A673 (cell line): ENCODE measurements at regions not wholly inside any gene's neighbourhood (a gene's known extent, or its start where the extent isn't known, plus 50 kb on each side); places are given as distances from the start of the nearest gene placed in this dataset.

ENCODE experiments used
- CTCF ChIP-seq: fragments of 300-800, 200-600 bp; sonication (generic); conservative IDR thresholded peaks from 2 replicates; pipeline ENCODE4 v1.5.1; 2017; ENCODE audit warnings: low read depth, mild to moderate bottlenecking, antibody characterized with exemption, low read length, moderate library complexity, mixed read lengths
- EZH2 ChIP-seq: fragments of 200-600 bp; sonication (generic); IDR thresholded peaks from 2 replicates; pipeline ENCODE4 v1.6.1; 2017; ENCODE audit warnings: borderline replicate concordance, low read depth, mild to moderate bottlenecking, mixed read lengths, antibody characterized with exemption, low read length; ENCODE audit not compliant: poor library complexity, severe bottlenecking

- TF ChIP-seq CTCF (no peak), EZH2 (no peak)
Measured at GRCh38 chr11:115808351-115808940, 304.2 kb upstream of the CADM1 start.
